Neural crest cell (in vitro differentiated cells): ENCODE measurements at regions not wholly inside any gene's neighbourhood (a gene's known extent, or its start where the extent isn't known, plus 50 kb on each side); places are given as distances from the start of the nearest gene placed in this dataset.

Experiments used
- DNase-seq: peaks from one replicate; pipeline ENCODE4 v3.0.0; 2021; ENCODE audit warnings: low read depth, mixed read lengths, low spot score
- H3K27ac Mint-ChIP-seq: one replicate; pipeline ENCODE4 v1.8.0; 2021; ENCODE audit warnings: mild to moderate bottlenecking, mixed read lengths; ENCODE audit not compliant: unreplicated experiment
- H3K27me3 Mint-ChIP-seq: 2 replicates; pipeline ENCODE4 v1.8.0; 2021; ENCODE audit warnings: low read depth, mild to moderate bottlenecking, mixed read lengths
- H3K36me3 Mint-ChIP-seq: 2 replicates; pipeline ENCODE4 v1.8.0; 2021; ENCODE audit warnings: low read depth, mild to moderate bottlenecking, mixed read lengths
- H3K4me1 Mint-ChIP-seq: 2 replicates; pipeline ENCODE4 v1.8.0; 2021; ENCODE audit warnings: mixed read lengths
- H3K4me3 Mint-ChIP-seq: one replicate; pipeline ENCODE4 v1.8.0; 2021; ENCODE audit warnings: mild to moderate bottlenecking, mixed read lengths
- H3K9me3 Mint-ChIP-seq: 2 replicates; pipeline ENCODE4 v1.8.0; 2021; ENCODE audit warnings: mixed read lengths
- CTCF ChIP-seq: fragments of 200-600 bp; sonication (generic); conservative IDR thresholded peaks from 2 replicates; pipeline ENCODE4 v1.5.0; 2021; ENCODE audit warnings: antibody characterized with exemption, mild to moderate bottlenecking

GRCh38 chr3:27545061-27545460 is 60.9 kb upstream of the SLC4A7 start:
- TF ChIP-seq CTCF: no peak
- Mint-ChIP-seq H3K36me3 (no peaks in the 10 kb centered on the region), H3K4me3 (no peak overlapping the region), H3K27ac (no peak overlapping the region), H3K4me1 (peaks cover 6% of the 10 kb centered on the region), H3K9me3 (peaks cover 2% of the 10 kb centered on the region), H3K27me3 (no peaks in the 10 kb centered on the region)
- DNase-seq: no peak

GRCh38 chr3:27544372-27544865 is 60.2 kb upstream of the SLC4A7 start:
- Mint-ChIP-seq H3K4me3 (no peak overlapping the region), H3K4me1 (peaks cover 11% of the 10 kb centered on the region), H3K36me3 (no peaks in the 10 kb centered on the region), H3K27me3 (no peaks in the 10 kb centered on the region), H3K9me3 (peaks cover 2% of the 10 kb centered on the region), H3K27ac (no peak overlapping the region)
- no peak for TF ChIP-seq CTCF
- DNase-seq: no peak

- no peak overlapping the region for H3K27ac Mint-ChIP-seq
- H3K4me3 Mint-ChIP-seq: no peak overlapping the region
These were observed 58.3 kb upstream of the SLC4A7 start for GRCh38 chr3:27542476-27542875.

GRCh38 chr3:27540231-27540630 is 56.0 kb upstream of the SLC4A7 start:
- no peak for TF ChIP-seq CTCF
- no peaks in the 10 kb centered on the region for H3K36me3 Mint-ChIP-seq
- no peaks in the 10 kb centered on the region for H3K27me3 Mint-ChIP-seq
- DNase-seq: no peak
- H3K9me3 Mint-ChIP-seq: no peaks in the 10 kb centered on the region
- H3K4me3 Mint-ChIP-seq: no peak overlapping the region
- no peak overlapping the region for H3K27ac Mint-ChIP-seq
- peaks cover 11% of the 10 kb centered on the region for H3K4me1 Mint-ChIP-seq

More at GRCh38 chr3:27542476-27542875, 58.3 kb upstream of the SLC4A7 start:
- H3K36me3 Mint-ChIP-seq: no peaks in the 10 kb centered on the region
- no peak for DNase-seq
- peaks cover 11% of the 10 kb centered on the region for H3K4me1 Mint-ChIP-seq
- no peak for TF ChIP-seq CTCF
- peaks cover 2% of the 10 kb centered on the region for H3K9me3 Mint-ChIP-seq
- no peaks in the 10 kb centered on the region for H3K27me3 Mint-ChIP-seq

GRCh38 chr3:27536491-27536890 is 52.3 kb upstream of the SLC4A7 start:
- Mint-ChIP-seq H3K27ac (no peak overlapping the region), H3K4me1 (peaks cover 22% of the 10 kb centered on the region), H3K27me3 (no peaks in the 10 kb centered on the region), H3K36me3 (no peaks in the 10 kb centered on the region), H3K9me3 (no peaks in the 10 kb centered on the region), H3K4me3 (no peak overlapping the region)
- no peak for TF ChIP-seq CTCF
- DNase-seq: no peak
